WTC11 (cell line): ENCODE measurements at regions not wholly inside any gene's neighbourhood (a gene's known extent, or its start where the extent isn't known, plus 50 kb on each side); places are given as distances from the start of the nearest gene placed in this dataset.

ENCODE experiments used
- ATAC-seq: fragments of 200-7000 bp; cut with Tn5 transposase; 2 replicates; pipeline ENCODE4 v1.10.0; 2021; ENCODE audit warnings: mild to moderate bottlenecking, moderate library complexity
- CTCF ChIA-PET: fragments of 300-600 bp; sonication (Branson Sonifier 250); formaldehyde crosslinking; loops from one replicate; lab custom pipeline; 2021; ENCODE audit warnings: antibody characterized with exemption; lab: Charles Lee
- POLR2A ChIA-PET: fragments of 350-600 bp; sonication (Branson Sonifier 250); formaldehyde crosslinking; loops from one replicate; lab custom pipeline; 2021; ENCODE audit warnings: antibody characterized with exemption; lab: Charles Lee
- DNase-seq: peaks from one replicate; pipeline ENCODE4 v3.0.0; 2021; ENCODE audit warnings: low spot score
- H3K27ac Mint-ChIP-seq: 2 replicates; pipeline ENCODE4 v1.8.0; 2021; ENCODE audit warnings: mixed read lengths
- H3K27me3 Mint-ChIP-seq: 2 replicates; pipeline ENCODE4 v1.8.0; 2021; ENCODE audit warnings: low read depth, mild to moderate bottlenecking, moderate library complexity, mixed read lengths
- H3K36me3 Mint-ChIP-seq: 2 replicates; pipeline ENCODE4 v1.8.0; 2021; ENCODE audit warnings: mixed read lengths
- H3K4me1 Mint-ChIP-seq: 2 replicates; pipeline ENCODE4 v1.8.0; 2022; ENCODE audit warnings: mixed read lengths
- H3K4me3 Mint-ChIP-seq: 2 replicates; pipeline ENCODE4 v1.8.0; 2021; ENCODE audit warnings: mild to moderate bottlenecking, moderate library complexity, mixed read lengths
- H3K9me3 Mint-ChIP-seq: 2 replicates; pipeline ENCODE4 v1.8.0; 2021; ENCODE audit warnings: mixed read lengths
- ATF1 ChIP-seq: sonication (generic); formaldehyde crosslinking; IDR thresholded peaks from 2 replicates; pipeline ENCODE4 v1.8.1; 2023; ENCODE audit warnings: mild to moderate bottlenecking, moderate library complexity, missing genetic modification reagents
- EMX1 ChIP-seq: fragments of 250-450 bp; sonication (Bioruptor Pico); IDR thresholded peaks from 2 replicates; pipeline ENCODE4 v1.8.0; 2021; ENCODE audit warnings: mild to moderate bottlenecking
- ERG ChIP-seq: fragments of 250-450 bp; sonication (Bioruptor Pico); IDR thresholded peaks from 2 replicates; pipeline ENCODE4 v1.8.0; 2021; ENCODE audit warnings: mild to moderate bottlenecking
- FOXK1 ChIP-seq: sonication (generic); formaldehyde crosslinking; IDR thresholded peaks from 2 replicates; pipeline ENCODE4 v1.8.0; 2022; ENCODE audit warnings: mild to moderate bottlenecking, moderate library complexity, missing genetic modification reagents
- FOXP4 ChIP-seq: sonication (generic); formaldehyde crosslinking; IDR thresholded peaks from 2 replicates; pipeline ENCODE4 v1.8.0; 2022; ENCODE audit warnings: mild to moderate bottlenecking, missing genetic modification reagents
- HMGXB4 ChIP-seq: sonication (generic); formaldehyde crosslinking; IDR thresholded peaks from 2 replicates; pipeline ENCODE4 v1.8.1; 2023; ENCODE audit warnings: mild to moderate bottlenecking, moderate library complexity, missing genetic modification reagents
- MAX ChIP-seq: sonication (generic); formaldehyde crosslinking; IDR thresholded peaks from 2 replicates; pipeline ENCODE4 v1.8.0; 2022; ENCODE audit warnings: mild to moderate bottlenecking, missing genetic modification reagents
- MXD4 ChIP-seq: fragments of 250-450 bp; sonication (Bioruptor Pico); IDR thresholded peaks from 2 replicates; pipeline ENCODE4 v1.8.0; 2021; ENCODE audit warnings: mild to moderate bottlenecking, moderate library complexity, borderline replicate concordance
- NFE2L1 ChIP-seq: sonication (generic); formaldehyde crosslinking; IDR thresholded peaks from 2 replicates; pipeline ENCODE4 v1.8.1; 2023; ENCODE audit warnings: missing genetic modification reagents
- OVOL2 ChIP-seq: fragments of 250-450 bp; sonication (Bioruptor Pico); IDR thresholded peaks from 2 replicates; pipeline ENCODE4 v1.9.0; 2021; ENCODE audit warnings: mild to moderate bottlenecking, borderline replicate concordance
- RELA ChIP-seq: sonication (generic); formaldehyde crosslinking; IDR thresholded peaks from 2 replicates; pipeline ENCODE4 v1.8.1; 2022; ENCODE audit warnings: missing genetic modification reagents, mild to moderate bottlenecking, borderline replicate concordance
- STAT6 ChIP-seq: sonication (generic); formaldehyde crosslinking; conservative IDR thresholded peaks from 2 replicates; pipeline ENCODE4 v1.8.1; 2023; ENCODE audit warnings: mild to moderate bottlenecking, low read depth, missing genetic modification reagents, moderate library complexity
- ZNF423 ChIP-seq: fragments of 250-450 bp; sonication (Bioruptor Pico); IDR thresholded peaks from 2 replicates; pipeline ENCODE4 v2.1.2; 2022; ENCODE audit warnings: mild to moderate bottlenecking, moderate library complexity
- ZNF671 ChIP-seq: fragments of 250-450 bp; sonication (Bioruptor Pico); IDR thresholded peaks from 2 replicates; pipeline ENCODE4 v1.8.0; 2021; ENCODE audit warnings: mild to moderate bottlenecking
- TF ChIP-seq, protein P1 (sequence below): sonication (generic); formaldehyde crosslinking; conservative IDR thresholded peaks from 2 replicates; pipeline ENCODE4 v1.8.1; 2022; ENCODE audit warnings: mild to moderate bottlenecking, missing genetic modification reagents
- TF ChIP-seq, protein P2 (sequence below): sonication (generic); formaldehyde crosslinking; IDR thresholded peaks from 2 replicates; pipeline ENCODE4 v1.8.1; 2023; ENCODE audit warnings: mild to moderate bottlenecking, missing genetic modification reagents
- TF ChIP-seq, protein P3 (sequence below): sonication (generic); formaldehyde crosslinking; IDR thresholded peaks from 2 replicates; pipeline ENCODE4 v1.8.0; 2023; ENCODE audit warnings: missing genetic modification reagents
- TF ChIP-seq, protein P4 (sequence below): sonication (generic); formaldehyde crosslinking; IDR thresholded peaks from 2 replicates; pipeline ENCODE4 v1.8.0; 2022; ENCODE audit warnings: missing genetic modification reagents

DNA sequence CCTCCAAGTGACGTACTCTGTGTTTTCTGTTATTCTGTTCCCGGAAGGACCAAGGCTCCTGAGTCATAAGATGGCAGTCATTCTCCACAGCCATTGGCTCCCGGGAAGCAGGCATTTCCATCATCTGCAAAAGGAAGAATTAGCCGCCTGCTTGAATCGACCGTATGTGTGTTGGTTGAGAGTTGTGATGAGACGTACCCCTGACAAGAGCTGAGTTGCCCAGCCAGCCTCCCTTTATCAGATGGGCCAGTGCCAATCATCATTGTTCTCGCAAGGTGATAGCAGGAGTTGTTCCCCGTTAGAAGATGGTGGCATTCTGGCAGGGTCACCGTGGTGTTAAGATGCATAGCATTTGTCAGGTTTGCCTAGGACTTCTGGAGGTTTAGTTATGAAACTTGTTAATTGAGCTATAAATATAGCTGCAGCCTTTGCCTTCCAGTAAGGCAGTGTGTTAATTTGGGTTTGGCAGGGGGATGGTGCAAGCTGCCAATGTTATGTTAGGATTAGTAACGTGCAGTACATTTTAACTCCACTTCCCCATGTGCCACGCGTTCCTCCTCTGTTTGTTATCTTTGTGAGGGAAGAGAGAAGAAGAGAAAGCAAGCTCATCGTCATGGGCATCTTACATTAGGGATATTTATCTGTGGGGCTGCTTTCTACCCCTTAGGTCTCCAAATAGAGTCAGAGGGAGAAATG is 652.7 kb upstream of the FANCL start:
- ATAC-seq (no peak), DNase-seq (no peak)
- Mint-ChIP-seq H3K4me1 (no peaks in the 10 kb centered on the region), H3K36me3 (no peaks in the 10 kb centered on the region), H3K27ac (no peak overlapping the region), H3K27me3 (no peaks in the 10 kb centered on the region; the same call in 1 of the 2 replicates), H3K4me3 (no peak overlapping the region), H3K9me3 (no peaks in the 10 kb centered on the region)
- ChIA-PET CTCF (no interaction called here), POLR2A (no interaction called here)
- TF ChIP-seq MAX = no peak
- TF ChIP-seq, protein P1, sequence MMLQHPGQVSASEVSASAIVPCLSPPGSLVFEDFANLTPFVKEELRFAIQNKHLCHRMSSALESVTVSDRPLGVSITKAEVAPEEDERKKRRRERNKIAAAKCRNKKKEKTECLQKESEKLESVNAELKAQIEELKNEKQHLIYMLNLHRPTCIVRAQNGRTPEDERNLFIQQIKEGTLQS (CRISPR knock-in tag) = no peak
- no peak for TF ChIP-seq ZNF423

- ATAC-seq (no peak), DNase-seq (no peak)
- H3K27ac Mint-ChIP-seq = no peak overlapping the region
- H3K27me3 Mint-ChIP-seq = no peaks in the 10 kb centered on the region; the same call in 1 of the 2 replicates
- H3K4me1 Mint-ChIP-seq = no peaks in the 10 kb centered on the region
- H3K4me3 Mint-ChIP-seq = no peak overlapping the region
- CTCF ChIA-PET = interaction anchor here (0.7 to 1.4 kb wide), 3 partner anchors 14 to 134 kb away, joined by 3 to 5 read pairs (median 3); no protein-coding TSS in a partner anchor
- POLR2A ChIA-PET = no interaction called here
- no peaks in the 10 kb centered on the region for H3K36me3 Mint-ChIP-seq
- no peaks in the 10 kb centered on the region for H3K9me3 Mint-ChIP-seq
- TF ChIP-seq MXD4 (CRISPR knock-in tag) (no peak), OVOL2 (CRISPR knock-in tag) (no peak), EMX1 (CRISPR knock-in tag) (no peak), ERG (CRISPR knock-in tag) (no peak), ATF1 (no peak), HMGXB4 (no peak), FOXP4 (CRISPR knock-in tag) (no peak), NFE2L1 (CRISPR knock-in tag) (no peak), RELA (CRISPR knock-in tag) (no peak), ZNF671 (CRISPR knock-in tag) (no peak), FOXK1 (no peak), STAT6 (CRISPR knock-in tag) (no peak)
- TF ChIP-seq, protein P2, sequence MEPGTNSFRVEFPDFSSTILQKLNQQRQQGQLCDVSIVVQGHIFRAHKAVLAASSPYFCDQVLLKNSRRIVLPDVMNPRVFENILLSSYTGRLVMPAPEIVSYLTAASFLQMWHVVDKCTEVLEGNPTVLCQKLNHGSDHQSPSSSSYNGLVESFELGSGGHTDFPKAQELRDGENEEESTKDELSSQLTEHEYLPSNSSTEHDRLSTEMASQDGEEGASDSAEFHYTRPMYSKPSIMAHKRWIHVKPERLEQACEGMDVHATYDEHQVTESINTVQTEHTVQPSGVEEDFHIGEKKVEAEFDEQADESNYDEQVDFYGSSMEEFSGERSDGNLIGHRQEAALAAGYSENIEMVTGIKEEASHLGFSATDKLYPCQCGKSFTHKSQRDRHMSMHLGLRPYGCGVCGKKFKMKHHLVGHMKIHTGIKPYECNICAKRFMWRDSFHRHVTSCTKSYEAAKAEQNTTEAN (CRISPR knock-in tag) = no peak
- TF ChIP-seq, protein P3, sequence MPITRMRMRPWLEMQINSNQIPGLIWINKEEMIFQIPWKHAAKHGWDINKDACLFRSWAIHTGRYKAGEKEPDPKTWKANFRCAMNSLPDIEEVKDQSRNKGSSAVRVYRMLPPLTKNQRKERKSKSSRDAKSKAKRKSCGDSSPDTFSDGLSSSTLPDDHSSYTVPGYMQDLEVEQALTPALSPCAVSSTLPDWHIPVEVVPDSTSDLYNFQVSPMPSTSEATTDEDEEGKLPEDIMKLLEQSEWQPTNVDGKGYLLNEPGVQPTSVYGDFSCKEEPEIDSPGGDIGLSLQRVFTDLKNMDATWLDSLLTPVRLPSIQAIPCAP (CRISPR knock-in tag) = no peak
- TF ChIP-seq, protein P4, sequence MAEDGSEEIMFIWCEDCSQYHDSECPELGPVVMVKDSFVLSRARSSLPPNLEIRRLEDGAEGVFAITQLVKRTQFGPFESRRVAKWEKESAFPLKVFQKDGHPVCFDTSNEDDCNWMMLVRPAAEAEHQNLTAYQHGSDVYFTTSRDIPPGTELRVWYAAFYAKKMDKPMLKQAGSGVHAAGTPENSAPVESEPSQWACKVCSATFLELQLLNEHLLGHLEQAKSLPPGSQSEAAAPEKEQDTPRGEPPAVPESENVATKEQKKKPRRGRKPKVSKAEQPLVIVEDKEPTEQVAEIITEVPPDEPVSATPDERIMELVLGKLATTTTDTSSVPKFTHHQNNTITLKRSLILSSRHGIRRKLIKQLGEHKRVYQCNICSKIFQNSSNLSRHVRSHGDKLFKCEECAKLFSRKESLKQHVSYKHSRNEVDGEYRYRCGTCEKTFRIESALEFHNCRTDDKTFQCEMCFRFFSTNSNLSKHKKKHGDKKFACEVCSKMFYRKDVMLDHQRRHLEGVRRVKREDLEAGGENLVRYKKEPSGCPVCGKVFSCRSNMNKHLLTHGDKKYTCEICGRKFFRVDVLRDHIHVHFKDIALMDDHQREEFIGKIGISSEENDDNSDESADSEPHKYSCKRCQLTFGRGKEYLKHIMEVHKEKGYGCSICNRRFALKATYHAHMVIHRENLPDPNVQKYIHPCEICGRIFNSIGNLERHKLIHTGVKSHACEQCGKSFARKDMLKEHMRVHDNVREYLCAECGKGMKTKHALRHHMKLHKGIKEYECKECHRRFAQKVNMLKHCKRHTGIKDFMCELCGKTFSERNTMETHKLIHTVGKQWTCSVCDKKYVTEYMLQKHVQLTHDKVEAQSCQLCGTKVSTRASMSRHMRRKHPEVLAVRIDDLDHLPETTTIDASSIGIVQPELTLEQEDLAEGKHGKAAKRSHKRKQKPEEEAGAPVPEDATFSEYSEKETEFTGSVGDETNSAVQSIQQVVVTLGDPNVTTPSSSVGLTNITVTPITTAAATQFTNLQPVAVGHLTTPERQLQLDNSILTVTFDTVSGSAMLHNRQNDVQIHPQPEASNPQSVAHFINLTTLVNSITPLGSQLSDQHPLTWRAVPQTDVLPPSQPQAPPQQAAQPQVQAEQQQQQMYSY = no peak
- TF ChIP-seq, all 79 proteins: peak for 0
Observed at GRCh38 chr2:58891828-58892377, 650.8 kb upstream of the FANCL start.
